ENCODE measurements at regions not wholly inside any gene's neighbourhood (a gene's known extent, or its start where the extent isn't known, plus 50 kb on each side); places are given as distances from the start of the nearest gene placed in this dataset.

GRCh38 chr17:77771998-77772397 lies 186.5 kb upstream of the TNRC6C start:
- H3K4me2 ChIP-seq (ENCODE audit: low read depth, low read length, poor library complexity, severe bottlenecking) = no peak overlapping the region
- H3K27me3 ChIP-seq (ENCODE audit: low read length) = no peaks in the 10 kb centered on the region
- no peaks in the 10 kb centered on the region for H3K9me2 ChIP-seq (replicated peaks; ENCODE audit: insufficient read depth, low read length)
- H3K79me2 ChIP-seq (ENCODE audit: insufficient read depth, low read length) = no peaks in the 10 kb centered on the region
- no peaks in the 10 kb centered on the region for H3K36me3 ChIP-seq (ENCODE audit: low read length)
- H2AFZ ChIP-seq (ENCODE audit: low read depth, low read length, severe bottlenecking) = no peak overlapping the region
- no peaks in the 10 kb centered on the region for H4K20me1 ChIP-seq (ENCODE audit: low read depth, low read length)
- H3F3A ChIP-seq (ENCODE audit: insufficient read depth) = no peaks in the 10 kb centered on the region
- H3K9ac ChIP-seq (ENCODE audit: low read length) = no peak overlapping the region
- no peak overlapping the region for H3K27ac ChIP-seq (ENCODE audit: low read depth, low read length)
- H3K9me3 ChIP-seq (ENCODE audit: insufficient read depth, low read length) = no peaks in the 10 kb centered on the region
- TF ChIP-seq CTCF (IDR thresholded peaks at IDR 0.05; ENCODE audit: insufficient read depth, low read length, poor library complexity, severe bottlenecking) (no peak), EZH2phosphoT487 (conservative IDR thresholded peaks at IDR 0.05; ENCODE audit: low read length) (no peak)
- H3K4me3 ChIP-seq (ENCODE audit: insufficient read depth, low read length, poor library complexity, severe bottlenecking) = no peak overlapping the region

GRCh38 chr17:77772461-77772897 lies 186.0 kb upstream of the TNRC6C start:
- Histone ChIP-seq H3K9me3 (ENCODE audit: insufficient read depth, low read length) (no peaks in the 10 kb centered on the region), H3K4me2 (ENCODE audit: low read depth, low read length, poor library complexity, severe bottlenecking) (no peak overlapping the region), H3F3A (ENCODE audit: insufficient read depth) (no peaks in the 10 kb centered on the region), H3K9me2 (replicated peaks; ENCODE audit: insufficient read depth, low read length) (no peaks in the 10 kb centered on the region), H3K9ac (ENCODE audit: low read length) (no peak overlapping the region), H3K36me3 (ENCODE audit: low read length) (no peaks in the 10 kb centered on the region), H3K79me2 (ENCODE audit: insufficient read depth, low read length) (no peaks in the 10 kb centered on the region), H3K27me3 (ENCODE audit: low read length) (no peaks in the 10 kb centered on the region), H2AFZ (ENCODE audit: low read depth, low read length, severe bottlenecking) (no peak overlapping the region), H4K20me1 (ENCODE audit: low read depth, low read length) (no peaks in the 10 kb centered on the region), H3K4me3 (ENCODE audit: insufficient read depth, low read length, poor library complexity, severe bottlenecking) (no peak overlapping the region), H3K27ac (ENCODE audit: low read depth, low read length) (no peak overlapping the region)
- TF ChIP-seq CTCF (IDR thresholded peaks at IDR 0.05; ENCODE audit: insufficient read depth, low read length, poor library complexity, severe bottlenecking) = peak; percentile 62
- TF ChIP-seq EZH2phosphoT487 (conservative IDR thresholded peaks at IDR 0.05; ENCODE audit: low read length) = no peak

GRCh38 chr17:77772899-77773358 lies 185.6 kb upstream of the TNRC6C start:
- Histone ChIP-seq H3K9me3 (ENCODE audit: insufficient read depth, low read length) (no peaks in the 10 kb centered on the region), H4K20me1 (ENCODE audit: low read depth, low read length) (no peaks in the 10 kb centered on the region), H3F3A (ENCODE audit: insufficient read depth) (no peaks in the 10 kb centered on the region), H3K27me3 (ENCODE audit: low read length) (no peaks in the 10 kb centered on the region), H3K4me3 (ENCODE audit: insufficient read depth, low read length, poor library complexity, severe bottlenecking) (no peak overlapping the region), H3K27ac (ENCODE audit: low read depth, low read length) (no peak overlapping the region), H3K79me2 (ENCODE audit: insufficient read depth, low read length) (no peaks in the 10 kb centered on the region), H2AFZ (ENCODE audit: low read depth, low read length, severe bottlenecking) (no peak overlapping the region), H3K9me2 (replicated peaks; ENCODE audit: insufficient read depth, low read length) (no peaks in the 10 kb centered on the region), H3K4me2 (ENCODE audit: low read depth, low read length, poor library complexity, severe bottlenecking) (no peak overlapping the region), H3K36me3 (ENCODE audit: low read length) (no peaks in the 10 kb centered on the region), H3K9ac (ENCODE audit: low read length) (no peak overlapping the region)
- TF ChIP-seq EZH2phosphoT487 (conservative IDR thresholded peaks at IDR 0.05; ENCODE audit: low read length) = 0 out of 2 replicates have a peak, but pooled peaks have one; percentile 44
- TF ChIP-seq CTCF (IDR thresholded peaks at IDR 0.05; ENCODE audit: insufficient read depth, low read length, poor library complexity, severe bottlenecking) = no peak
